Adrenal gland (tissue), 5 donors: ENCODE measurements at regions not wholly inside any gene's neighbourhood (a gene's known extent, or its start where the extent isn't known, plus 50 kb on each side); places are given as distances from the start of the nearest gene placed in this dataset.

Experiments
- CTCF ChIP-seq, 6 experiments: fragments of 450-650 bp in 4 of 6; fragments of 200-600 bp in 2 of 6; sonication (generic) in 1 of 6; IDR thresholded peaks; 1 replicate in 5 of 6; 2 replicates in 1 of 6; pipeline versions ENCODE4 v1.5.1 to v1.8.0; 2016 to 2021; ENCODE audit warnings: antibody characterized with exemption in 6 of 6, mild to moderate bottlenecking in 2 of 6, moderate library complexity in 1 of 6
- POLR2A ChIP-seq, 2 donors: fragments of 450-650 bp; IDR thresholded peaks; one replicate each; pipeline ENCODE4 v1.6.1; 2017; ENCODE audit warnings: antibody characterized with exemption in 2 of 2, mild to moderate bottlenecking in 2 of 2, moderate library complexity in 1 of 2
- donor health status: DM: no; HTN: no; CAD: no.

- TF ChIP-seq CTCF (IDR thresholded peaks at IDR 0.05) (no peak), POLR2A (IDR thresholded peaks at IDR 0.05) (no peak)
Observed at GRCh38 chr18:27863780-27864430, 313.0 kb downstream of the CDH2 start.
